RWPE2 (cell line): ENCODE measurements at regions not wholly inside any gene's neighbourhood (a gene's known extent, or its start where the extent isn't known, plus 50 kb on each side); places are given as distances from the start of the nearest gene placed in this dataset.

Experiments
- ATAC-seq: fragments of 200-7000 bp; cut with Tn5 transposase; 3 replicates; pipeline ENCODE4 v1.9.1; 2021; ENCODE audit warnings: low read depth
- DNase-seq: peaks from one replicate; pipeline ENCODE4 v3.0.0-alpha.2; 2020; ENCODE audit warnings: low spot score
- H3K27ac ChIP-seq: fragments of 450-650 bp; 2 replicates; pipeline ENCODE4 v1.5.1; 2017; ENCODE audit warnings: mild to moderate bottlenecking; ENCODE audit not compliant: poor library complexity, severe bottlenecking
- H3K27me3 ChIP-seq: fragments of 250-450 bp; sonication (Bioruptor Pico); 2 replicates; pipeline ENCODE4 v1.5.1; 2021; ENCODE audit warnings: mild to moderate bottlenecking, moderate library complexity; ENCODE audit not compliant: insufficient read depth, poor library complexity, severe bottlenecking
- H3K36me3 ChIP-seq: fragments of 250-450 bp; sonication (Bioruptor Pico); 2 replicates; pipeline ENCODE4 v1.5.1; 2020; ENCODE audit warnings: low read depth, mild to moderate bottlenecking, moderate library complexity
- H3K4me1 ChIP-seq: fragments of 250-450 bp; sonication (Bioruptor Pico); 2 replicates; pipeline ENCODE4 v1.5.1; 2021; ENCODE audit warnings: mild to moderate bottlenecking, moderate library complexity; ENCODE audit not compliant: insufficient read depth, poor library complexity, severe bottlenecking
- H3K4me3 ChIP-seq: fragments of 250-450 bp; sonication (Bioruptor Pico); 2 replicates; pipeline ENCODE4 v1.5.1; 2021; ENCODE audit warnings: mild to moderate bottlenecking, moderate library complexity; ENCODE audit not compliant: severe bottlenecking
- H3K9me3 ChIP-seq: fragments of 250-450 bp; sonication (Bioruptor Pico); 2 replicates; pipeline ENCODE4 v1.5.1; 2021; ENCODE audit warnings: mild to moderate bottlenecking, moderate library complexity; ENCODE audit not compliant: severe bottlenecking
- TF ChIP-seq, protein P1 (sequence below): fragments of 450-650 bp; IDR thresholded peaks from one replicate; pipeline ENCODE4 v1.5.1; 2017; ENCODE audit warnings: mild to moderate bottlenecking, moderate library complexity; ENCODE audit not compliant: poor library complexity, severe bottlenecking

DNA sequence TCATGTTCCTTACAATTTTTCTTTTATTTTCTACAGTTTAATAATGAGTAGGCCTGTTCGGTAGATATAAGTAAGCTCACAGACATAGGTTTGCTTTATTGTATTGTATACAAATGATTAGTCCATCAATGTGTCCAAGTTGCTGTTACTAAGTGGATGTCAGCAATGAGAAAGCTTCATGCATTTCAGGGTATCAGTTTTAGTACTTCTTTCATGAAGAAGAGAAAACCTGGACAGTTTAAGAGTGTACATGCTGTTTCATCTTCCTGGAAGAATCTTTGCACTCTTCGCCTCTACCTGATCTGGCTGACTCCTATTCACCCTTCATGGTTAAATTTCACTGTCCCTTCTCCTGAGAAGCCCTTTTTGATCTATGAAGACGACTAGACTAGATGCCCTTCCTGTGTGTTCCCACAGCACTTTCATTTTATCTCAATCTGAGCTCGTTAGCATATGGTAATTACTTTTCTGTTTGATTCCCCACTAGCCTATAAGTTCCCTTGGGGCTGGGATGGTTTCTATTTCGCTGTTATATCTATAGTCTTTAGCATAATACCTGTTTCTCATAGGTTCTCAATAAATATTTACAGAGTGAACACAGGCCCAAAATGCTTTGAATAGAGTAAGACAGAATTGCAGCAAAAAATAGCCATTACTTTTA lies 70.7 kb downstream of the CETN3 start:
- TF ChIP-seq, protein P1, sequence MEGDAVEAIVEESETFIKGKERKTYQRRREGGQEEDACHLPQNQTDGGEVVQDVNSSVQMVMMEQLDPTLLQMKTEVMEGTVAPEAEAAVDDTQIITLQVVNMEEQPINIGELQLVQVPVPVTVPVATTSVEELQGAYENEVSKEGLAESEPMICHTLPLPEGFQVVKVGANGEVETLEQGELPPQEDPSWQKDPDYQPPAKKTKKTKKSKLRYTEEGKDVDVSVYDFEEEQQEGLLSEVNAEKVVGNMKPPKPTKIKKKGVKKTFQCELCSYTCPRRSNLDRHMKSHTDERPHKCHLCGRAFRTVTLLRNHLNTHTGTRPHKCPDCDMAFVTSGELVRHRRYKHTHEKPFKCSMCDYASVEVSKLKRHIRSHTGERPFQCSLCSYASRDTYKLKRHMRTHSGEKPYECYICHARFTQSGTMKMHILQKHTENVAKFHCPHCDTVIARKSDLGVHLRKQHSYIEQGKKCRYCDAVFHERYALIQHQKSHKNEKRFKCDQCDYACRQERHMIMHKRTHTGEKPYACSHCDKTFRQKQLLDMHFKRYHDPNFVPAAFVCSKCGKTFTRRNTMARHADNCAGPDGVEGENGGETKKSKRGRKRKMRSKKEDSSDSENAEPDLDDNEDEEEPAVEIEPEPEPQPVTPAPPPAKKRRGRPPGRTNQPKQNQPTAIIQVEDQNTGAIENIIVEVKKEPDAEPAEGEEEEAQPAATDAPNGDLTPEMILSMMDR, result no peak
- DNase-seq (no peak), ATAC-seq (no peak)
- no peaks in the 10 kb centered on the region for H3K4me1 ChIP-seq
- H3K36me3 ChIP-seq, result no peaks in the 10 kb centered on the region
- H3K9me3 ChIP-seq, result no peaks in the 10 kb centered on the region
- H3K27ac ChIP-seq, result no peak overlapping the region
- H3K27me3 ChIP-seq, result no peaks in the 10 kb centered on the region
- no peak overlapping the region for H3K4me3 ChIP-seq

DNA sequence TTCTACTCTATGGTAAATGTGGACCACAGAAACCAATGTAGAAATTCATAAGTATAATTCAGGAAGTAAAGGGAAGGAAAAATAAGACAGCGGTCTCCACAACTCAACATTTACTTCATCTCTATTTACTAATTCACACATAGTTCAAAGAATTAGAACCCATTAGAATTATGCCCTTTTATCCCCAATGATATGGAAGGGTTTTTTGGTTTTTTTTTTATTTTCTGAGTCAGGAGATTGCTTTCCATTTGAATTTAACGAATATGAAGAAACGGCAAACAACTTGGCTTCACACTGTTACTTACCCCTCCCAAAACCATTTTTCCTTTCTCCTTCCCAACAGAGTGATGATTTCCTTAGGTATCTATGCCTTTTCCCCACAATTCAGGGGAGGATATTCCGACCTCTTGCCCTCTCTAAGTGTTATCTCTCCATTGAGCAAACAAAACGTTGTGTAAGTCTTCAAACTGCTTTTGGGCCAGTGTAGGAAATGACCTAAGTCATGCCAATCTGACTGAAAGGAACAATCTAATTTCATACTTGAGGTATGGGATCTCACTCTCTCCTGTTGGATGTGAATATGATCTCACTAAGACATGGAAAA lies 72.0 kb downstream of the CETN3 start:
- TF ChIP-seq, protein P1, result no peak
- H3K27me3 ChIP-seq, result no peaks in the 10 kb centered on the region
- no peaks in the 10 kb centered on the region for H3K4me1 ChIP-seq
- ATAC-seq, result no peak
- no peak overlapping the region for H3K4me3 ChIP-seq
- no peak overlapping the region for H3K27ac ChIP-seq
- no peak for DNase-seq
- H3K9me3 ChIP-seq, result no peaks in the 10 kb centered on the region
- H3K36me3 ChIP-seq, result no peaks in the 10 kb centered on the region

DNA sequence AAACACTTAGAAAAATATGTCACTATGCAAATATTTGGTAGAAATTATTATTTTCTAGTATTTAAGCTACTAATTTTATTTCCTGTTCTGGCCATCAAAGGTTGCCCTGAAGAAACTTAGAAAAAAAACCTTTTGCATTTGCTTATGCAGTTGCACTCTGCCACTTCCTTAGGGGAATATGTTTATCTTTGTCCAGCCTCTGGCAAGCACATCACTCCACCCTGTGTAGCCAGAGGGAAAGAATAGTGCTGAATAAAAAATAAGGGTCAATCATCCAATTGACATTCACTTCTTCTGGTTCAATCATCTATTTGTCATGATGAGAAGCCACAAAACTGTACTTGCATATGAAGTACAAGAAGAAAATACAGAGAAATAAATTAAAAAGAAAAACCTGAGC lies 72.8 kb downstream of the CETN3 start:
- no peak for DNase-seq
- TF ChIP-seq, protein P1, result no peak
- ATAC-seq, result no peak
- no peaks in the 10 kb centered on the region for H3K4me1 ChIP-seq
- H3K27ac ChIP-seq, result no peak overlapping the region
- no peaks in the 10 kb centered on the region for H3K36me3 ChIP-seq
- H3K27me3 ChIP-seq, result no peaks in the 10 kb centered on the region
- H3K9me3 ChIP-seq, result no peaks in the 10 kb centered on the region
- H3K4me3 ChIP-seq, result no peak overlapping the region

DNA sequence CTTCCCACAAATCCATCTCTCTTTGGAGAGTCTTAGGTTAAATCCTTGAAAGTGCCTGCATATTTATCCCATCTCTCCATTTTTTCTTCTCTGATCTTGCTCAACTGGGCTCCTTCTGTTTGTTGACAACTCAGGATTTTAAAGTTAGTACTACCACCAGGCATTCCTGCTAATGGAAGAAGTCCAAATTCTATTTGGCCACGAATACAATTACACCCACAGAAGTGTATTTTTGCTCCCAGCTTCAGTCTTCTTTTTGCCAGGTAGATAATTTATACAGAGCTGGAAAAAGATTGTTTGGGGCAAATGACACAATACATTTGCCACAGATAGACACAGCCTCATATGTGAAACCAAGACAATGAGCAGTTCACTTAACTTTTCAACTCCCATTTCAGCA lies 74.8 kb downstream of the CETN3 start:
- no peak for ATAC-seq

More for the DNA sequence above, 74.8 kb downstream of the CETN3 start:
- TF ChIP-seq, protein P1, result no peak
- no peak overlapping the region for H3K4me3 ChIP-seq
- no peak overlapping the region for H3K27ac ChIP-seq
- H3K36me3 ChIP-seq, result no peaks in the 10 kb centered on the region
- DNase-seq, result no peak
- no peaks in the 10 kb centered on the region for H3K27me3 ChIP-seq
- no peaks in the 10 kb centered on the region for H3K9me3 ChIP-seq
- no peaks in the 10 kb centered on the region for H3K4me1 ChIP-seq
